Uterus (tissue), 2 donors: ENCODE measurements at regions not wholly inside any gene's neighbourhood (a gene's known extent, or its start where the extent isn't known, plus 50 kb on each side); places are given as distances from the start of the nearest gene placed in this dataset.

ENCODE experiments used
- POLR2A ChIP-seq, 2 donors: fragments of 450-650 bp; IDR thresholded peaks; one replicate each; pipeline ENCODE4 v1.6.1; 2016; ENCODE audit warnings: antibody characterized with exemption in 2 of 2, mild to moderate bottlenecking in 1 of 2, moderate library complexity in 1 of 2
- TF ChIP-seq, protein P1 (sequence below), 4 experiments: fragments of 200-600 bp in 2 of 4; fragments of 450-650 bp in 2 of 4; sonication (generic) in 2 of 4; IDR thresholded peaks; one replicate each; pipeline ENCODE4 v1.5.1; 2016 to 2019; ENCODE audit warnings: antibody characterized with exemption in 4 of 4, mild to moderate bottlenecking in 2 of 4, moderate library complexity in 1 of 4

DNA sequence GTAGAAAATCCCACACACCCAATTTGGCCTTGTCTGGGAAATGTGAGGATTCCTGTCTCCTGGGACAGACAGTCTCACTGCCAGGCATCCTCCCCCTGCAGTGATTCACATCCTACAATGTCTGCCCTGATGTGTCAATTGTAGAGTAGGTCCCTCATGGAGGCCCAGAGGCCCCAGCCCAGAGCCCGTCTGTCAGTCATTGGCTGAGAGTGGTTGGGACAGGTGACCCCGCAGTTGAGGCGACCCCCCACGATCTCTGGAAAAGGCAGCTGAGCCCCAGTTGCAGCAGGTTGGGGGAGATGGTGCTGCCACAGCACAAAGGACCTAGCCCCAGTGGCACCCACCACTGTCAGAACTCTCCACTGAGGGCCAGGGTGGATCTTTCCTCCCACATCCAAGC is 84.3 kb upstream of the INSIG1 start:
- TF ChIP-seq, protein P1, sequence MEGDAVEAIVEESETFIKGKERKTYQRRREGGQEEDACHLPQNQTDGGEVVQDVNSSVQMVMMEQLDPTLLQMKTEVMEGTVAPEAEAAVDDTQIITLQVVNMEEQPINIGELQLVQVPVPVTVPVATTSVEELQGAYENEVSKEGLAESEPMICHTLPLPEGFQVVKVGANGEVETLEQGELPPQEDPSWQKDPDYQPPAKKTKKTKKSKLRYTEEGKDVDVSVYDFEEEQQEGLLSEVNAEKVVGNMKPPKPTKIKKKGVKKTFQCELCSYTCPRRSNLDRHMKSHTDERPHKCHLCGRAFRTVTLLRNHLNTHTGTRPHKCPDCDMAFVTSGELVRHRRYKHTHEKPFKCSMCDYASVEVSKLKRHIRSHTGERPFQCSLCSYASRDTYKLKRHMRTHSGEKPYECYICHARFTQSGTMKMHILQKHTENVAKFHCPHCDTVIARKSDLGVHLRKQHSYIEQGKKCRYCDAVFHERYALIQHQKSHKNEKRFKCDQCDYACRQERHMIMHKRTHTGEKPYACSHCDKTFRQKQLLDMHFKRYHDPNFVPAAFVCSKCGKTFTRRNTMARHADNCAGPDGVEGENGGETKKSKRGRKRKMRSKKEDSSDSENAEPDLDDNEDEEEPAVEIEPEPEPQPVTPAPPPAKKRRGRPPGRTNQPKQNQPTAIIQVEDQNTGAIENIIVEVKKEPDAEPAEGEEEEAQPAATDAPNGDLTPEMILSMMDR (IDR thresholded peaks at IDR 0.05), result no peak
- TF ChIP-seq POLR2A (IDR thresholded peaks at IDR 0.05), result no peak
